Effector memory CD4-positive, alpha-beta T cell (primary cell): ENCODE measurements at regions not wholly inside any gene's neighbourhood (a gene's known extent, or its start where the extent isn't known, plus 50 kb on each side); places are given as distances from the start of the nearest gene placed in this dataset.
"Not testable (repeated sequence)": the region's sequence is repeated elsewhere in the genome, so short reads cannot be mapped to it uniquely, and the experiment has no call there.

Experiments
- DNase-seq, 3 donors: peaks; one replicate each; pipeline ENCODE4 v3.0.0-alpha.2; 2020
- H3K27ac ChIP-seq: 2 replicates; pipeline ENCODE4 v1.7.0; 2013; ENCODE audit warnings: mild to moderate bottlenecking, low read length, moderate library complexity; ENCODE audit not compliant: insufficient read depth, poor library complexity, severe bottlenecking
- H3K27me3 ChIP-seq: replicated peaks from 2 replicates; pipeline ENCODE4 v1.7.0; 2013; ENCODE audit warnings: mild to moderate bottlenecking, low read length; ENCODE audit not compliant: insufficient read depth, control insufficient read depth, poor library complexity, severe bottlenecking
- H3K36me3 ChIP-seq: 2 replicates; pipeline ENCODE4 v1.7.0; 2013; ENCODE audit warnings: mild to moderate bottlenecking, low read length, moderate library complexity; ENCODE audit not compliant: control insufficient read depth, insufficient read depth
- H3K4me1 ChIP-seq: 2 replicates; pipeline ENCODE4 v1.7.0; 2013; ENCODE audit warnings: low read length, mild to moderate bottlenecking; ENCODE audit not compliant: control insufficient read depth, insufficient read depth, poor library complexity, severe bottlenecking
- H3K4me3 ChIP-seq: 2 replicates; pipeline ENCODE4 v1.7.0; 2013; ENCODE audit warnings: low read length, low read depth, mild to moderate bottlenecking; ENCODE audit not compliant: insufficient read depth, poor library complexity, severe bottlenecking
- H3K9me3 ChIP-seq: 2 replicates; pipeline ENCODE4 v1.7.0; 2013; ENCODE audit warnings: mild to moderate bottlenecking, low read length, moderate library complexity; ENCODE audit not compliant: control insufficient read depth

DNA sequence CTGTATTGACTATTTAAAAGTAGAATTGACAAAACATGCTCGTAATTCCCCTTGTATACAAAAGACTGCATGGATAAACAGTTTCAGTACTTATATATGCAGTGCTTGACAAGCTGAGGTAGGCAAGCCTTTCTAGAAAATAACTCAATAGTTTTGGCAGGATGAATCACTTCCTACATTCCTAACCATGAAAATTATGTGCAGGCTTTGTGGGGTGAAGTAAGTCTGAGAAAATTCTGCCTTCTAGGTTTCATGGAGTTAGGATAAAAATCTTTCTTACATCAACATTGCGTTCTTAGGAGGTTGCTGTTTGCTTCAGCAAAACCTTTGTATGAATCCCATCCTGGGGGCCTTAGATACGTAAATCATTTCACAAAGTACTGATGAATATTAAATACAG is 801.4 kb upstream of the EYS start:
- no peaks in the 10 kb centered on the region for H3K9me3 ChIP-seq
- no peak overlapping the region for H3K27ac ChIP-seq
- no peaks in the 10 kb centered on the region for H3K36me3 ChIP-seq
- no peak for DNase-seq
- H3K4me3 ChIP-seq, result no peak overlapping the region
- H3K4me1 ChIP-seq, result no peaks in the 10 kb centered on the region
- H3K27me3 ChIP-seq, result no peaks in the 10 kb centered on the region

DNA sequence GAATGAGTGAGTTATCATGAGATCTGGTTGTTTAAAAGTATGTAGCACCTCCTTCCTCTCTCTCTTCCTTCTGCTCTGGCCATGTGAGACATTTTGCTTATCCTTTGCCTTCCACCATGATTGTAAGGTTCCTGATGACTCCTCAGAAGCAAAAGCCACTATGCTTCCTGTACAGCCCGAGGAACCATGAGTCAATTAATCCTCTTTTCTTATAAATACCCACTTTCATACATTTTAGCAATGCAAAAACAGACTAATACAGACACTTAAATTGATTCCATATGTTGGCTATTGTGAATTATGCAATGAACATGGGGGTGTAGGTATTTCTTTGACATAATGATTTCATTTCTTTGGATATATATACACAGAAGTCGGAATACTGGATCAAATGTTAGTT is 792.8 kb upstream of the EYS start:
- Histone ChIP-seq H3K4me3 (no peak overlapping the region), H3K36me3 (no peaks in the 10 kb centered on the region), H3K27ac (no peak overlapping the region), H3K27me3 (no peaks in the 10 kb centered on the region), H3K4me1 (no peaks in the 10 kb centered on the region), H3K9me3 (no peaks in the 10 kb centered on the region)
- DNase-seq, result no peak

DNA sequence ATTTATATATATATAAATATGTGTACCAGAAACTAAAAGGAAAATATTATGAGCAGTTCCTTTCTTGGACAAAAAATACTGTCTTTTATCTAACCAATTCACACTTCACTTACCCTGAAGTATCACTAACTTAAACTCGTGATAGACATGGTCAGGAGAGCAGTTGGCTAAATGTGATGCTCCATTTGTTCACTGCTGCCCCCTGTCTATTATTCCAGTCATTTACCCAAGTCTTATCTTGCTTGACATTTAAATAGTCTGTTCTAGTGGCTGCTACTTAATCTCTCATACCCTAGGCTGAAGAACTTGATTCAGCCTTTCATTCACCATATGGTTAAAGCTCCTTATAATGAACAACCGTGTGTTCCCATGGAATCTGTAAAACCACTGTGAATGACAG is 789.6 kb upstream of the EYS start:
- Histone ChIP-seq H3K27ac (no peak overlapping the region), H3K4me1 (no peaks in the 10 kb centered on the region), H3K36me3 (no peaks in the 10 kb centered on the region), H3K27me3 (no peaks in the 10 kb centered on the region), H3K9me3 (no peaks in the 10 kb centered on the region), H3K4me3 (no peak overlapping the region)
- no peak for DNase-seq

DNA sequence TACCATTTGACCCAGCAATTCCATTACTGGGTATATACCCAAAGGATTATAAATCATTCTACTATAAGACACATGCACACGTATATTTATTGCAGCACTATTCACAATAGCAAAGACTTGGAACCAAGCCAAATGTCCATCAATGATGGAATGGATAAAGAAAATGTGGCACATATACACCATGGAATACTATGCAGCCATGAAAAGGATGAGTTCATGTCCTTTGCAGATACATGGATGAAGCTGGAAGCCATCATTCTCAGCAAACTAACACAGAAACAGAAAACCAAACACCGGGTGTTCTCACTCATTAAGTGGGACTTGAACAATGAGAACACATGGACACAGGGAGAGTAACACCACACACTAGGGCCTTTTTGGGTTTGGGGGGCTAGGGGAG is 787.6 kb upstream of the EYS start:
- H3K36me3 ChIP-seq, DNase-seq: not testable (repeated sequence)

DNA sequence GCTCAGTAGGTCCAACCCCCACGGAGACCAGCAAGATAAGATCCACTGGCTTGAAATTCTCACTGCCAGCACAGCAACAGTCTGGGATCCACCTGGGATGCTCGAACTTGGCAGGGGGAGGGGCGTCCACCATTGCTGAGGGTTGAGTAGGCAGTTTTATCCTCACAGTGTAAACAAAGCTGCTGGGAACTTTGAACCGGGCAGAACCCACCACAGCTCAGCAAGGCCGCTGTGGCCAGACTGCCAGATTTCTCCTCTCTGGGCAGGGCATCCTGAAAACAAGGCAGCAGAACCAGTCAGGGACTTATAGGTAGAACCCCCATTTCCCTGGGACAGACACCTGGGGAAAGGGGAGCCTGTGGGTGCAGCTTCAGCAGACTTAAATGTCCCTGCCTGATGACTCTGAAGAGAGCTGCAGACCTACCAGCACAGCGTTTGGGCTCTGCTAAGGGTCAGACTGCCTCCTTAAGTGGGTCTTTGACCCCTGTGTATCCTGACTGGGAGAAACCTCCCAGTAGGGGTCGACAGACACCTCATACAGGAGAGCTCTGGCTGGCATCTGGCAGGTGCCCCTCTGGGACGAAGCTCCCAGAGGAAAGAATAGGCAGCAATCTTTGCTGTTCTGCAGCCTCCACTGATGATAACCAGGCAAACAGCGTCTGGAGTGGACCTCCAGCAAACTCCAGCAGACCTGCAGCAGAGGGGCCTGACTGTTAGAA is 782.4 kb upstream of the EYS start:
- no peaks in the 10 kb centered on the region for H3K36me3 ChIP-seq
- H3K4me1 ChIP-seq, result no peaks in the 10 kb centered on the region
- no peak overlapping the region for H3K27ac ChIP-seq
- H3K9me3 ChIP-seq, result no peaks in the 10 kb centered on the region
- H3K27me3 ChIP-seq, result no peaks in the 10 kb centered on the region
- H3K4me3 ChIP-seq, result no peak overlapping the region
- DNase-seq, result no peak

More for the DNA sequence above, 787.6 kb upstream of the EYS start:
- H3K27me3 ChIP-seq, H3K9me3 ChIP-seq, H3K27ac ChIP-seq, H3K4me1 ChIP-seq, H3K4me3 ChIP-seq: not testable (repeated sequence)

DNA sequence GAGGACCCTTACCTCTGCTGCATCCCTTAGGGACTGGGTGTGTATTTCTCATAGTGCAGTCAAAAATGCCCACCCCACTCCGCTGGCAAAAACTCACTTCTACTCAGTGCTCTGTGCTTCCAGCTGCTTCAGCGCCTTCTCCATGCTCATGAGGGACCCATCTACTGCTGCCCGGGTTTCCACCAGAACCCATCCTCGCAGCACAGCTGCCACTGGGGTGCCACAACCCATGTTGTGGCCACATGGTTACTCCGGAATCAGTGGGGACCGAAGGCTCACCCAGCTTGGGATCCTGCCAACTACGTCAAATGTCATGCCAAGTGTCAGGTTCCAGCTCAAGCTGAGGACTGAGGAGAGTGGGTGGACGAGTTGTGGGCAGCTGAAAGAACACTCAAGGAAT is 774.2 kb upstream of the EYS start:
- H3K27me3 ChIP-seq, result no peaks in the 10 kb centered on the region
- H3K27ac ChIP-seq, result no peak overlapping the region
- no peaks in the 10 kb centered on the region for H3K36me3 ChIP-seq
- H3K4me3 ChIP-seq, result no peak overlapping the region
- no peak for DNase-seq
- no peaks in the 10 kb centered on the region for H3K4me1 ChIP-seq
- no peaks in the 10 kb centered on the region for H3K9me3 ChIP-seq

DNA sequence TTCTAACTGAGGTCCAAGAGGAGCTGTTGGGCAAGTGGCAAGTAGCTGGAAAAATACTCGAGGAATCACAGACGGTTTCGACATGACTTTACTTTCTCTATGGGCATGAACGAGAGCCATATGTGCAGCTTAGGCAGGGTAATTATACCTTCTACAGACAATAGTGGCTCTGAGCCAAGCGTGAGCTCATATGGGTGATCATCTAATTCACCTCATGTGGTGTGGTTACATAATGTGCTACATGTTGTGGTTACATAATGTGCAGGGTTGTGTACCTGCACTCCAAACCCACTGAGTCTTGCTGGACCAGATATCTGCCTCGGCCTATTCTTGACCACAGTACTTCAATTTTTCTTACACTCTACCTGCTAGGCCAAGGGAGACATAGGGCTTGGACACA is 771.7 kb upstream of the EYS start:
- Histone ChIP-seq H3K4me3 (no peak overlapping the region), H3K27me3 (no peaks in the 10 kb centered on the region)
- DNase-seq, result no peak

DNA sequence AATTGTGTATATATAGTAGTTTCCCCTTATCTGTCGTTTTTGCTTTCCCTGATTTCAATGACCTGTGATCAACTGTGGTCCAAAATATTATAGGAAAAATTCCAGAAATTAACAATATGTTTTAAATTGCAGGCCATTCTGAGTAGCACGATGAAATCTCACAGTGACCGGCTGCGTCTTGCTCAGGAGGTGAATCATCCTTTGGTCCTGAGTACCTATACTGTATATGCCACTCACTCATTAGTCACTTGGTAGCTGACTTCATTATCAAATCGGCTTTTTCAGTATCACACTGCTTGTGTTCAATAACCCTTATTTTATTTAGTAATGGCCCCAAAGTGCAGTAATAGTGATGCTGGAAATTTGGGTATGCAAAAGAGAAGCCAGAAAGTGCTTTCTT is 728.3 kb upstream of the EYS start:
- Histone ChIP-seq H3K27me3 (no peaks in the 10 kb centered on the region), H3K4me1 (no peaks in the 10 kb centered on the region), H3K36me3 (no peaks in the 10 kb centered on the region), H3K27ac (no peak overlapping the region), H3K9me3 (no peaks in the 10 kb centered on the region), H3K4me3 (no peak overlapping the region)
- no peak for DNase-seq

More for the DNA sequence above, 771.7 kb upstream of the EYS start:
- no peaks in the 10 kb centered on the region for H3K36me3 ChIP-seq
- H3K27ac ChIP-seq, result no peak overlapping the region
- no peaks in the 10 kb centered on the region for H3K4me1 ChIP-seq
- no peaks in the 10 kb centered on the region for H3K9me3 ChIP-seq

DNA sequence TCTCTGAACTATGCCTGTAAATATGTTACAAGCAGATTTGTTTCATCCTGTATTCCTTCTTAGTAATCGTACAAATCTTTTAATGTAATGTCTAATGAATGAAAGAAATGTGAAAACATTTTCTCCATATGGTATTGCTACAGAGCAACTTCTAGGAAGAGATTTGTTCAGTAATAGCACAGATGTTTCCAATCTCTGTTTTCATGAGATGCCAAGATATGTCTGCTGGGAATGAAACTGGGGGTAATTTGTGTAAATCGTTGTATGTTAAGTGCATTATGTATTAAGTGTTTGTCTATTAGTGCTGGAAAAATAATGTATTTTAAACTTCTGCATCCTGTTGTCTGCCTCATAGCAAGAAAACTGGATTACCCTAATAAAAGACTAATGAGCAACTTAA is 722.2 kb upstream of the EYS start:
- no peaks in the 10 kb centered on the region for H3K27me3 ChIP-seq
- no peak overlapping the region for H3K4me3 ChIP-seq
- H3K9me3 ChIP-seq, result no peaks in the 10 kb centered on the region
- no peak for DNase-seq
- no peaks in the 10 kb centered on the region for H3K36me3 ChIP-seq
- no peaks in the 10 kb centered on the region for H3K4me1 ChIP-seq
- H3K27ac ChIP-seq, result no peak overlapping the region

DNA sequence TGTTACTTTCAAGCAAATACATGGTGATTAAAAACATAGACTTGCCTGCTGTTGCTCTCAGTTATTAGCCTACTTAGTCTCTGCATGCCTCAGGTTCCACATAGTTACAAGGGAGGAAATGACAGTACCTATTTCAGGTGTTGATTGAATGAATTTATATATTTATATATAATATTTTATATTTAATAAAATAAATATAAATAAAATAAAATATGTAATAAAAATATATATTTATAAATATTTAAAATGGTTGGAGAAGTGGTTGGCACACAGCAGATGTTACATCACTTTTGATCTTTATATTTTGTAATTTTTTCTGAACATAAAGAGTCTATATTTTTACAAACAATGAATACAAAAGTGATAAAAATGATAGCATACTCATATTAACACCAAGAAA is 716.0 kb upstream of the EYS start:
- H3K36me3 ChIP-seq, result no peaks in the 10 kb centered on the region
- no peak overlapping the region for H3K27ac ChIP-seq
- no peak overlapping the region for H3K4me3 ChIP-seq
- no peaks in the 10 kb centered on the region for H3K27me3 ChIP-seq
- no peaks in the 10 kb centered on the region for H3K4me1 ChIP-seq
- no peak for DNase-seq
- H3K9me3 ChIP-seq, result no peaks in the 10 kb centered on the region
